Tibial nerve (tissue), 4 donors: ENCODE measurements at regions not wholly inside any gene's neighbourhood (a gene's known extent, or its start where the extent isn't known, plus 50 kb on each side); places are given as distances from the start of the nearest gene placed in this dataset.

ENCODE experiments used
- CTCF ChIP-seq, 5 experiments: fragments of 200-600 bp in 3 of 5; fragments of 450-650 bp in 2 of 5; sonication (generic) in 3 of 5; IDR thresholded peaks; one replicate each; pipeline ENCODE4 v1.5.1; 2016 to 2019; ENCODE audit warnings: antibody characterized with exemption in 5 of 5, mild to moderate bottlenecking in 3 of 5, moderate library complexity in 2 of 5
- EP300 ChIP-seq, 2 donors: sonication (generic); formaldehyde crosslinking; IDR thresholded peaks; one replicate each; pipeline ENCODE4 v1.6.1; 2017; ENCODE audit warnings: antibody characterized with exemption in 2 of 2, mild to moderate bottlenecking in 1 of 2
- POLR2A ChIP-seq, 2 donors: fragments of 450-650 bp; IDR thresholded peaks; one replicate each; pipeline ENCODE4 v1.6.1; 2017; ENCODE audit warnings: antibody characterized with exemption in 2 of 2, mild to moderate bottlenecking in 2 of 2, moderate library complexity in 2 of 2

- TF ChIP-seq CTCF (IDR thresholded peaks at IDR 0.05) (no peak), EP300 (IDR thresholded peaks at IDR 0.05) (peak in 1 of 2 donors; percentile 54), POLR2A (IDR thresholded peaks at IDR 0.05) (no peak)
Observed at GRCh38 chr14:82362452-82362851, 828.8 kb upstream of the SEL1L start.
